GM12878 (cell line): ENCODE measurements at regions not wholly inside any gene's neighbourhood (a gene's known extent, or its start where the extent isn't known, plus 50 kb on each side); places are given as distances from the start of the nearest gene placed in this dataset.

Source experiments
- ATAC-seq: fragments of 200-7000 bp; cut with Tn5 transposase; 3 replicates; pipeline ENCODE4 v1.9.1; 2020; ENCODE audit warnings: mild to moderate bottlenecking, moderate library complexity
- BruUV-seq: library from RNA; stranded (reverse); fragments of 400-500 nt; replicated peaks from 2 replicates; lab custom pipeline; 2021; lab: Mats Ljungman, UMichigan
- CTCF ChIA-PET: fragments of 300-600 bp; sonication (Branson Sonifier 250); formaldehyde crosslinking; extraction: SDS; loops from one replicate; lab custom pipeline; 2021; ENCODE audit warnings: inconsistent platforms; lab: Yijun Ruan, JAX
- POLR2A ChIA-PET: fragments of 350-600 bp; formaldehyde crosslinking; extraction: SDS; loops from one replicate; lab custom pipeline; 2021; ENCODE audit warnings: inconsistent platforms; lab: Charles Lee
- RAD21 ChIA-PET: fragments of 300-600 bp; sonication (Branson Sonifier 250); formaldehyde crosslinking; loops from one replicate; lab custom pipeline; 2023; ENCODE audit warnings: antibody characterized with exemption; ENCODE audit not compliant: unreplicated experiment; lab: Charles Lee
- SMC1A ChIA-PET: fragments of 300-600 bp; sonication (Branson Sonifier 250); formaldehyde crosslinking; loops from one replicate; lab custom pipeline; 2023; ENCODE audit not compliant: unreplicated experiment, uncharacterized antibody; lab: Charles Lee
- DNase-seq: peaks from one replicate; pipeline ENCODE4 v3.0.0-alpha.2; 2011; ENCODE audit warnings: low read depth, low spot score
- FAIRE-seq: peaks from 3 replicates; lab custom pipeline; 2011; peaks lifted over from hg19 to GRCh38; lab: Jason Lieb, UNC
- H2AFZ ChIP-seq: 2 replicates; pipeline ENCODE4 v1.6.0; 2011; ENCODE audit warnings: low read depth, low read length, control low read depth; ENCODE audit not compliant: control insufficient read depth
- H3K27ac ChIP-seq: 2 replicates; pipeline ENCODE4 v1.5.1; 2011; ENCODE audit warnings: control low read depth; ENCODE audit not compliant: control insufficient read depth, insufficient read depth
- H3K27me3 ChIP-seq, 2 experiments: replicated peaks in 1 of 2; 2 replicates each; pipeline versions ENCODE4 v1.6.0 to v1.6.1; 2011; ENCODE audit warnings: low read length in 1 of 2; ENCODE audit not compliant: control insufficient read depth in 2 of 2, insufficient read depth in 2 of 2
- H3K36me3 ChIP-seq, 2 experiments: 2 replicates each; pipeline ENCODE4 v1.5.1; 2011; ENCODE audit warnings: low read length in 1 of 2; ENCODE audit not compliant: control insufficient read depth in 2 of 2, insufficient read depth in 2 of 2
- H3K4me1 ChIP-seq: 2 replicates; pipeline ENCODE4 v1.6.1; 2011; ENCODE audit warnings: mild to moderate bottlenecking, low read length, moderate library complexity, mixed read lengths; ENCODE audit not compliant: control insufficient read depth, insufficient read depth
- H3K4me2 ChIP-seq: 2 replicates; pipeline ENCODE4 v1.6.0; 2011; ENCODE audit warnings: control low read depth; ENCODE audit not compliant: control insufficient read depth, insufficient read depth
- H3K4me3 ChIP-seq: fragments of 200-600 bp; sonication (generic); 2 replicates; pipeline ENCODE4 v1.5.1; 2016
- H3K79me2 ChIP-seq: 2 replicates; pipeline ENCODE4 v1.6.0; 2011; ENCODE audit warnings: low read length; ENCODE audit not compliant: control insufficient read depth, insufficient read depth
- H3K9ac ChIP-seq: 2 replicates; pipeline ENCODE4 v1.8.0; 2011; ENCODE audit warnings: low read length, control low read depth, mixed read lengths; ENCODE audit not compliant: control insufficient read depth, insufficient read depth
- H3K9me3 ChIP-seq: replicated peaks from 3 replicates; pipeline ENCODE4 v1.5.1; 2011; ENCODE audit warnings: mild to moderate bottlenecking, low read length; ENCODE audit not compliant: control insufficient read depth, insufficient read depth
- H4K20me1 ChIP-seq: 2 replicates; pipeline ENCODE4 v1.6.0; 2011; ENCODE audit not compliant: control insufficient read depth, insufficient read depth
- E2F8 ChIP-seq: fragments of 450-650 bp; IDR thresholded peaks from 2 replicates; pipeline ENCODE4 v1.6.1; 2018; ENCODE audit warnings: mild to moderate bottlenecking, low read depth, moderate library complexity; ENCODE audit not compliant: partially characterized antibody
- ESRRA ChIP-seq: IDR thresholded peaks from 2 replicates; pipeline ENCODE4 v1.6.1; 2012; ENCODE audit warnings: mild to moderate bottlenecking, low read length, improper control_type of control experiment
- GATAD2B ChIP-seq: fragments of 450-650 bp; conservative IDR thresholded peaks from 2 replicates; pipeline ENCODE4 v1.6.1; 2017; ENCODE audit warnings: low read depth, mild to moderate bottlenecking, moderate library complexity
- HCFC1 ChIP-seq: fragments of 150-350 bp; IDR thresholded peaks from 2 replicates; pipeline ENCODE4 v1.6.1; 2014; ENCODE audit warnings: low read length
- MTA2 ChIP-seq: fragments of 450-650 bp; IDR thresholded peaks from 2 replicates; pipeline ENCODE4 v1.6.1; 2016; ENCODE audit warnings: low read depth, mild to moderate bottlenecking, moderate library complexity
- NBN ChIP-seq: fragments of 450-650 bp; IDR thresholded peaks from 2 replicates; pipeline ENCODE4 v1.6.1; 2016
- WGBS: methylation state at CpG from one replicate; pipeline ENCODE4 v1.1.6; 2016; ENCODE audit warnings: low lambda C conversion rate; ENCODE audit not compliant: insufficient replicate concordance, insufficient coverage; ENCODE audit errors: missing lambda C conversion rate; 5-methylcytosine and 5-hydroxymethylcytosine counted together
- in situ Hi-C: fragments of 300-500 bp; cut with MboI; formaldehyde crosslinking; loops from 9 replicates; pipeline ENCODE4 v1.14.3; 2018; ENCODE audit warnings: mixed read lengths
- intact Hi-C: fragments of 100-400 bp; cut with micrococcal nuclease; formaldehyde crosslinking; loops from one replicate; pipeline ENCODE4 v1.14.2; 2022; ENCODE audit not compliant: unreplicated experiment
- TF ChIP-seq, protein P1 (sequence below): fragments of 450-650 bp; formaldehyde crosslinking; IDR thresholded peaks from 2 replicates; pipeline ENCODE4 v1.4.0; 2022; ENCODE audit warnings: mild to moderate bottlenecking, moderate library complexity
- TF ChIP-seq, protein P2 (sequence below): IDR thresholded peaks from 2 replicates; pipeline ENCODE4 v1.6.1; 2012; ENCODE audit warnings: mild to moderate bottlenecking, low read depth, low read length
- TF ChIP-seq, protein P3 (sequence below): fragments of 450-650 bp; IDR thresholded peaks from 2 replicates; pipeline ENCODE4 v1.6.1; 2017; ENCODE audit warnings: mild to moderate bottlenecking

GRCh38 chr4:38581426-38582106 lies 82.4 kb upstream of the KLF3 start (continued):
- TF ChIP-seq MTA2 = no peak
- TF ChIP-seq NBN = no peak
- TF ChIP-seq, protein P1, sequence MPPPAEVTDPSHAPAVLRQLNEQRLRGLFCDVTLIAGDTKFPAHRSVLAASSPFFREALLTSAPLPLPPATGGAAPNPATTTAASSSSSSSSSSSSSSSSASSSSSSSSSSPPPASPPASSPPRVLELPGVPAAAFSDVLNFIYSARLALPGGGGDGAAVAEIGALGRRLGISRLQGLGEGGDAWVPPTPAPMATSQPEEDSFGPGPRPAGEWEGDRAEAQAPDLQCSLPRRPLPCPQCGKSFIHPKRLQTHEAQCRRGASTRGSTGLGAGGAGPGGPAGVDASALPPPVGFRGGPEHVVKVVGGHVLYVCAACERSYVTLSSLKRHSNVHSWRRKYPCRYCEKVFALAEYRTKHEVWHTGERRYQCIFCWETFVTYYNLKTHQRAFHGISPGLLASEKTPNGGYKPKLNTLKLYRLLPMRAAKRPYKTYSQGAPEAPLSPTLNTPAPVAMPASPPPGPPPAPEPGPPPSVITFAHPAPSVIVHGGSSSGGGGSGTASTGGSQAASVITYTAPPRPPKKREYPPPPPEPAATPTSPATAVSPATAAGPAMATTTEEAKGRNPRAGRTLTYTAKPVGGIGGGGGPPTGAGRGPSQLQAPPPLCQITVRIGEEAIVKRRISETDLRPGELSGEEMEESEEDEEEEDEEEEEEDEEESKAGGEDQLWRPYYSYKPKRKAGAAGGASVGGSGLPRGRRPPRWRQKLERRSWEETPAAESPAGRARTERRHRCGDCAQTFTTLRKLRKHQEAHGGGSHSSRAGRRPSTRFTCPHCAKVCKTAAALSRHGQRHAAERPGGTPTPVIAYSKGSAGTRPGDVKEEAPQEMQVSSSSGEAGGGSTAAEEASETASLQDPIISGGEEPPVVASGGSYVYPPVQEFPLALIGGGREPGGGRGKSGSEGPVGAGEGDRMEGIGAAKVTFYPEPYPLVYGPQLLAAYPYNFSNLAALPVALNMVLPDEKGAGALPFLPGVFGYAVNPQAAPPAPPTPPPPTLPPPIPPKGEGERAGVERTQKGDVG = no peak
- no peak for TF ChIP-seq ESRRA

GRCh38 chr4:38582445-38582844 lies 81.6 kb upstream of the KLF3 start:
- H3K79me2 ChIP-seq = no peaks in the 10 kb centered on the region
- 0% methylated on average over 1 of the region's 1 CpG for WGBS
- in situ Hi-C loops (no loop called here), intact Hi-C loops (no loop called here)
- no peak overlapping the region for H3K4me3 ChIP-seq
- H3K27me3 ChIP-seq = no peaks in the 10 kb centered on the region; a peak in 1 of 4 replicates
- no peaks in the 10 kb centered on the region for H4K20me1 ChIP-seq
- no peak overlapping the region for H2AFZ ChIP-seq
- SMC1A ChIA-PET = interaction anchor here (1.1 to 1.4 kb wide), 3 partner anchors 7 to 78 kb away, joined by 3 read pairs; no protein-coding TSS in a partner anchor
- ATAC-seq = no peak
- H3K4me1 ChIP-seq = no peaks in the 10 kb centered on the region
- RAD21 ChIA-PET = interaction anchor here (1.3 kb wide), 1 partner anchor 21 kb away, joined by 3 read pairs; no protein-coding TSS in a partner anchor
- no peak for FAIRE-seq
- H3K36me3 ChIP-seq = no peaks in the 10 kb centered on the region
- POLR2A ChIA-PET = interaction anchor here (0.5 kb wide), 2 partner anchors 103 to 748 kb away, joined by 3 read pairs; no protein-coding TSS in a partner anchor
- BruUV-seq = no TSS peak
- no peak overlapping the region for H3K9ac ChIP-seq
- TF ChIP-seq GATAD2B (no peak), E2F8 (no peak), HCFC1 (no peak)
- TF ChIP-seq, protein P2, sequence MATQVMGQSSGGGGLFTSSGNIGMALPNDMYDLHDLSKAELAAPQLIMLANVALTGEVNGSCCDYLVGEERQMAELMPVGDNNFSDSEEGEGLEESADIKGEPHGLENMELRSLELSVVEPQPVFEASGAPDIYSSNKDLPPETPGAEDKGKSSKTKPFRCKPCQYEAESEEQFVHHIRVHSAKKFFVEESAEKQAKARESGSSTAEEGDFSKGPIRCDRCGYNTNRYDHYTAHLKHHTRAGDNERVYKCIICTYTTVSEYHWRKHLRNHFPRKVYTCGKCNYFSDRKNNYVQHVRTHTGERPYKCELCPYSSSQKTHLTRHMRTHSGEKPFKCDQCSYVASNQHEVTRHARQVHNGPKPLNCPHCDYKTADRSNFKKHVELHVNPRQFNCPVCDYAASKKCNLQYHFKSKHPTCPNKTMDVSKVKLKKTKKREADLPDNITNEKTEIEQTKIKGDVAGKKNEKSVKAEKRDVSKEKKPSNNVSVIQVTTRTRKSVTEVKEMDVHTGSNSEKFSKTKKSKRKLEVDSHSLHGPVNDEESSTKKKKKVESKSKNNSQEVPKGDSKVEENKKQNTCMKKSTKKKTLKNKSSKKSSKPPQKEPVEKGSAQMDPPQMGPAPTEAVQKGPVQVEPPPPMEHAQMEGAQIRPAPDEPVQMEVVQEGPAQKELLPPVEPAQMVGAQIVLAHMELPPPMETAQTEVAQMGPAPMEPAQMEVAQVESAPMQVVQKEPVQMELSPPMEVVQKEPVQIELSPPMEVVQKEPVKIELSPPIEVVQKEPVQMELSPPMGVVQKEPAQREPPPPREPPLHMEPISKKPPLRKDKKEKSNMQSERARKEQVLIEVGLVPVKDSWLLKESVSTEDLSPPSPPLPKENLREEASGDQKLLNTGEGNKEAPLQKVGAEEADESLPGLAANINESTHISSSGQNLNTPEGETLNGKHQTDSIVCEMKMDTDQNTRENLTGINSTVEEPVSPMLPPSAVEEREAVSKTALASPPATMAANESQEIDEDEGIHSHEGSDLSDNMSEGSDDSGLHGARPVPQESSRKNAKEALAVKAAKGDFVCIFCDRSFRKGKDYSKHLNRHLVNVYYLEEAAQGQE = no peak
- TF ChIP-seq, protein P3, sequence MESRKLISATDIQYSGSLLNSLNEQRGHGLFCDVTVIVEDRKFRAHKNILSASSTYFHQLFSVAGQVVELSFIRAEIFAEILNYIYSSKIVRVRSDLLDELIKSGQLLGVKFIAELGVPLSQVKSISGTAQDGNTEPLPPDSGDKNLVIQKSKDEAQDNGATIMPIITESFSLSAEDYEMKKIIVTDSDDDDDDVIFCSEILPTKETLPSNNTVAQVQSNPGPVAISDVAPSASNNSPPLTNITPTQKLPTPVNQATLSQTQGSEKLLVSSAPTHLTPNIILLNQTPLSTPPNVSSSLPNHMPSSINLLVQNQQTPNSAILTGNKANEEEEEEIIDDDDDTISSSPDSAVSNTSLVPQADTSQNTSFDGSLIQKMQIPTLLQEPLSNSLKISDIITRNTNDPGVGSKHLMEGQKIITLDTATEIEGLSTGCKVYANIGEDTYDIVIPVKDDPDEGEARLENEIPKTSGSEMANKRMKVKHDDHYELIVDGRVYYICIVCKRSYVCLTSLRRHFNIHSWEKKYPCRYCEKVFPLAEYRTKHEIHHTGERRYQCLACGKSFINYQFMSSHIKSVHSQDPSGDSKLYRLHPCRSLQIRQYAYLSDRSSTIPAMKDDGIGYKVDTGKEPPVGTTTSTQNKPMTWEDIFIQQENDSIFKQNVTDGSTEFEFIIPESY = no peak
- TF ChIP-seq, all 136 proteins: peak for 0
- no peak overlapping the region for H3K27ac ChIP-seq
- no peaks in the 10 kb centered on the region for H3K9me3 ChIP-seq
- no peak for DNase-seq
- CTCF ChIA-PET = no interaction called here
- H3K4me2 ChIP-seq = no peak overlapping the region
